Neutrophil (primary cell): ENCODE measurements at regions not wholly inside any gene's neighbourhood (a gene's known extent, or its start where the extent isn't known, plus 50 kb on each side); places are given as distances from the start of the nearest gene placed in this dataset.

ENCODE experiments used
- H3K27ac ChIP-seq: fragments of 200-600 bp; sonication (generic); 2 replicates; pipeline ENCODE4 v1.5.1; 2016; ENCODE audit warnings: mild to moderate bottlenecking, moderate library complexity
- H3K27me3 ChIP-seq: fragments of 200-600 bp; sonication (generic); 2 replicates; pipeline ENCODE4 v1.6.0; 2016; ENCODE audit warnings: mild to moderate bottlenecking
- H3K36me3 ChIP-seq: fragments of 200-600 bp; sonication (generic); 2 replicates; pipeline ENCODE4 v1.5.1; 2017
- H3K4me1 ChIP-seq, 2 experiments: fragments of 200-600 bp in 1 of 2; sonication (generic) in 1 of 2; 1 replicate in 1 of 2; 2 replicates in 1 of 2; pipeline versions ENCODE4 v1.5.1 to v1.6.1; 2013 to 2016; ENCODE audit warnings: low read depth in 1 of 2, low read length in 1 of 2, mild to moderate bottlenecking in 1 of 2, moderate library complexity in 1 of 2; ENCODE audit not compliant: control insufficient read depth in 1 of 2, insufficient read depth in 1 of 2
- H3K4me3 ChIP-seq, 2 experiments: fragments of 200-600 bp in 1 of 2; sonication (generic) in 1 of 2; 1 replicate in 1 of 2; 2 replicates in 1 of 2; pipeline ENCODE4 v1.5.1; 2013 to 2016; ENCODE audit warnings: low read depth in 1 of 2, low read length in 1 of 2, mild to moderate bottlenecking in 1 of 2, moderate library complexity in 1 of 2
- H3K9me3 ChIP-seq: fragments of 200-600 bp; sonication (generic); 2 replicates; pipeline ENCODE4 v1.5.1; 2016
- CTCF ChIP-seq: fragments of 200-600 bp; sonication (generic); IDR thresholded peaks from 2 replicates; pipeline ENCODE4 v1.5.1; 2016; ENCODE audit warnings: antibody characterized with exemption

- no peaks in the 10 kb centered on the region for H3K27me3 ChIP-seq
- H3K4me1 ChIP-seq = no peaks in the 10 kb centered on the region
- no peaks in the 10 kb centered on the region for H3K36me3 ChIP-seq
- TF ChIP-seq CTCF = no peak
- no peaks in the 10 kb centered on the region for H3K9me3 ChIP-seq
- H3K27ac ChIP-seq = no peak overlapping the region
- H3K4me3 ChIP-seq = no peak overlapping the region
These were observed 108.7 kb downstream of the IRX2 start for GRCh38 chr5:2642684-2643345.

GRCh38 chr5:2640717-2641116, 110.8 kb downstream of the IRX2 start:
- H3K36me3 ChIP-seq = no peaks in the 10 kb centered on the region
- H3K27me3 ChIP-seq = no peaks in the 10 kb centered on the region
- TF ChIP-seq CTCF = no peak
- no peak overlapping the region for H3K27ac ChIP-seq
- H3K4me3 ChIP-seq = no peak overlapping the region
- H3K9me3 ChIP-seq = no peaks in the 10 kb centered on the region
- H3K4me1 ChIP-seq = no peaks in the 10 kb centered on the region

- H3K4me3 ChIP-seq = no peak overlapping the region
- no peaks in the 10 kb centered on the region for H3K4me1 ChIP-seq
- no peaks in the 10 kb centered on the region for H3K9me3 ChIP-seq
- no peaks in the 10 kb centered on the region for H3K36me3 ChIP-seq
- no peaks in the 10 kb centered on the region for H3K27me3 ChIP-seq
- H3K27ac ChIP-seq = no peak overlapping the region
- no peak for TF ChIP-seq CTCF
These were observed 112.1 kb downstream of the IRX2 start for GRCh38 chr5:2639425-2639824.

- H3K27ac ChIP-seq = no peak overlapping the region
- no peaks in the 10 kb centered on the region for H3K9me3 ChIP-seq
- TF ChIP-seq CTCF = no peak
- no peaks in the 10 kb centered on the region for H3K4me1 ChIP-seq
- H3K27me3 ChIP-seq = no peaks in the 10 kb centered on the region
- no peaks in the 10 kb centered on the region for H3K36me3 ChIP-seq
- no peak overlapping the region for H3K4me3 ChIP-seq
These were observed 116.9 kb downstream of the IRX2 start for GRCh38 chr5:2634399-2635176.

GRCh38 chr5:2633992-2634391, 117.5 kb downstream of the IRX2 start:
- H3K4me3 ChIP-seq = no peak overlapping the region

More at GRCh38 chr5:2633992-2634391, 117.5 kb downstream of the IRX2 start:
- Histone ChIP-seq H3K9me3 (no peaks in the 10 kb centered on the region), H3K27me3 (no peaks in the 10 kb centered on the region), H3K27ac (no peak overlapping the region), H3K36me3 (no peaks in the 10 kb centered on the region), H3K4me1 (no peaks in the 10 kb centered on the region)
- no peak for TF ChIP-seq CTCF
